HepG2 (cell line): ENCODE measurements at regions not wholly inside any gene's neighbourhood (a gene's known extent, or its start where the extent isn't known, plus 50 kb on each side); places are given as distances from the start of the nearest gene placed in this dataset.

Experiments
- AHDC1 ChIP-seq: sonication (generic); formaldehyde crosslinking; IDR thresholded peaks from 2 replicates; pipeline ENCODE4 v1.5.1; 2020; ENCODE audit warnings: mild to moderate bottlenecking, missing genetic modification reagents, borderline replicate concordance
- CAMTA2 ChIP-seq: sonication (generic); formaldehyde crosslinking; IDR thresholded peaks from 2 replicates; pipeline ENCODE4 v1.4.0; 2020; ENCODE audit warnings: mild to moderate bottlenecking, missing genetic modification reagents, borderline replicate concordance
- DDIT3 ChIP-seq: sonication (generic); formaldehyde crosslinking; IDR thresholded peaks from 2 replicates; pipeline ENCODE4 v1.4.0; 2020; ENCODE audit warnings: mild to moderate bottlenecking, missing genetic modification reagents
- EEA1 ChIP-seq: sonication (generic); formaldehyde crosslinking; IDR thresholded peaks from 2 replicates; pipeline ENCODE4 v1.5.1; 2020; ENCODE audit warnings: mild to moderate bottlenecking, missing genetic modification reagents, borderline replicate concordance
- KDM5B ChIP-seq: sonication (generic); formaldehyde crosslinking; IDR thresholded peaks from 2 replicates; pipeline ENCODE4 v1.4.0; 2020; ENCODE audit warnings: missing genetic modification reagents, mild to moderate bottlenecking, borderline replicate concordance
- NFIC ChIP-seq: IDR thresholded peaks from 2 replicates; pipeline ENCODE4 v1.6.1; 2012; ENCODE audit warnings: mild to moderate bottlenecking, low read length, inconsistent platforms
- TEAD3 ChIP-seq: optimal IDR thresholded peaks from 2 replicates; pipeline ENCODE3; 2016; ENCODE audit warnings: borderline replicate concordance
- TFDP1 ChIP-seq: IDR thresholded peaks from 2 replicates; pipeline ENCODE4 v1.6.1; 2016; ENCODE audit warnings: missing compliant biosample characterization, missing genetic modification reagents, borderline replicate concordance
- ZNF841 ChIP-seq: sonication (generic); formaldehyde crosslinking; IDR thresholded peaks from 2 replicates; pipeline ENCODE4 v1.8.1; 2023; ENCODE audit warnings: missing genetic modification reagents, borderline replicate concordance
- TF ChIP-seq, protein P1 (sequence below): IDR thresholded peaks from 2 replicates; pipeline ENCODE4 v1.6.1; 2016; ENCODE audit warnings: mild to moderate bottlenecking, missing biosample characterization, missing genetic modification reagents

DNA sequence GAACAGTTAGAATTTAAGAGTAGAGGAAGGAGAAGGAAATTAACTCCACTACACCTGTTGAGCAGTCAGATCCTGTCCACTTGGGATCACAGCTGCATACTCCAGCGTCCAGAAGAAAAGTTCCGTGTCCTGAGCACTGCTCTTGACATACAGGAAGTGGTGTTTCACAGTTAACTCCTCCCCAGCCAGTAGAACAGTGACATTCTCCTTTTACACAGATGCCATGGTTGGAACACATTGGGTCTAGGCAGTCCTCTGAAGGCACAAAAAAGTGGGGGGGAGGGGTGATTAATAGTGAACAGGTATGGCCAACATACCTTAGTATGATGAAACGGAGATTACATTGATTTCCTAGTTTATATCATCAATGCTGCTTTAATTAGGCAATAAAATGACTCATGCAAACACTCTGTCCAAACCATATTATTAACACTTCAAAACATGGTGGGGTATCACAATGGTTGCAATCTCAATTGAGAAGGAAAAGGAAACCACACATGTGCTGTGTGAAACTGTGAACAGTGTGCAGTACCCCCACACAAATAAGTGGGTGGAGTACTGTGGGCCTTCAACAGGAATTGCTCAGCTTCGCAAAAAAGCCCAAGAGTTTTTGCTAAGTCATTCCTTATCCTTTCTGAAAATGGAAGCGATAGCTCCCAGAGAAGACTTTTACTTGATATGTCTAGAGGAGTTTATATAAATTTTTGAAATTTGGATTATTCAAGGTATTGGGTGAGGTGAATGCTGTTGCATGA lies 295.6 kb downstream of the SH2D1A start (continued):
- TF ChIP-seq, protein P1, sequence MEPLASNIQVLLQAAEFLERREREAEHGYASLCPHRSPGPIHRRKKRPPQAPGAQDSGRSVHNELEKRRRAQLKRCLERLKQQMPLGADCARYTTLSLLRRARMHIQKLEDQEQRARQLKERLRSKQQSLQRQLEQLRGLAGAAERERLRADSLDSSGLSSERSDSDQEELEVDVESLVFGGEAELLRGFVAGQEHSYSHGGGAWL (CRISPR knock-in tag): no peak
- TF ChIP-seq NFIC: no peak
- no peak for TF ChIP-seq AHDC1 (CRISPR knock-in tag)
- TF ChIP-seq TFDP1: no peak
- no peak for TF ChIP-seq CAMTA2 (CRISPR knock-in tag)
- TF ChIP-seq KDM5B (CRISPR knock-in tag): no peak
- no peak for TF ChIP-seq ZNF841 (CRISPR knock-in tag)
- TF ChIP-seq DDIT3 (CRISPR knock-in tag): no peak
- TF ChIP-seq TEAD3: no peak
- no peak for TF ChIP-seq EEA1 (CRISPR knock-in tag)
